ENCODE measurements at regions not wholly inside any gene's neighbourhood (a gene's known extent, or its start where the extent isn't known, plus 50 kb on each side); places are given as distances from the start of the nearest gene placed in this dataset.

- ChIA-PET POLR2A (ENCODE audit: partially characterized antibody) (no interaction called here), CTCF (ENCODE audit: partially characterized antibody) (no interaction called here)
- Histone ChIP-seq H3K27ac (ENCODE audit: low read depth, low read length) (no peak overlapping the region), H3K36me3 (ENCODE audit: insufficient read depth, low read length) (no peaks in the 10 kb centered on the region), H3K4me1 (ENCODE audit: insufficient read depth, low read length) (no peaks in the 10 kb centered on the region), H3K27me3 (ENCODE audit: insufficient read depth, low read length) (no peaks in the 10 kb centered on the region), H3K4me3 (ENCODE audit: low read length in 2 of 2) (no peak overlapping the region), H3K9me3 (ENCODE audit: control insufficient read depth in 1 of 2, low read length in 2 of 2) (no peaks in the 10 kb centered on the region)
- H3K9me3 Mint-ChIP-seq: peaks cover 0 to 23% (median 6%) of the 10 kb centered on the region in 8 donors
- H3K27ac Mint-ChIP-seq: no peak overlapping the region
- no peak for DNase-seq
- intact Hi-C loops (cut with micrococcal nuclease): no loop called here
- H3K4me3 Mint-ChIP-seq: no peak overlapping the region
- H3K36me3 Mint-ChIP-seq: no peaks in the 10 kb centered on the region
- no peaks in the 10 kb centered on the region for H3K27me3 Mint-ChIP-seq
- no peaks in the 10 kb centered on the region for H3K4me1 Mint-ChIP-seq
These were observed 176.2 kb upstream of the CHRM2 start for GRCh38 chr7:136692221-136692620.

DNA sequence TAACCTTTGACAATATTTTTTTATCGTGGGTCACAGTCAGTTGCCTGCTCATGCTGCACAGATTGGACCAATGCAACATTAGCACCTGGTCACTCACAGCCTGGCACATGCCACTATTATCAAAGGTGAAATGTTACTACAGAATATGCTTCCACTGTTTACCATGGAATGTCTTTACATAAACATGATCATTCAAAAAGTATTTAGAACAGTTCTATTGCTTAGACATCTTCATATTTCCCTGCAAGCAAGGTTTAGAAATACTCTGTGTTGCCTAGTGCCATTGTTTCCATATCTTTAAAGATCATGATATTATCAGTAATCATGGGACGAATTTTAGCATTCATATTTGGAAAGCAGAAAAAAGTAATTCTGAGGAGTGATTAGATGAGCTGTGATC, 179.9 kb upstream of the CHRM2 start:
- no peaks in the 10 kb centered on the region for H3K4me1 Mint-ChIP-seq
- ChIA-PET POLR2A (ENCODE audit: partially characterized antibody) (no interaction called here), CTCF (ENCODE audit: partially characterized antibody) (no interaction called here)
- intact Hi-C loops (cut with micrococcal nuclease): no loop called here
- Histone ChIP-seq H3K27ac (ENCODE audit: low read depth, low read length) (no peak overlapping the region), H3K9me3 (ENCODE audit: control insufficient read depth in 1 of 2, low read length in 2 of 2) (no peaks in the 10 kb centered on the region), H3K4me3 (ENCODE audit: low read length in 2 of 2) (no peak overlapping the region), H3K36me3 (ENCODE audit: insufficient read depth, low read length) (no peaks in the 10 kb centered on the region), H3K4me1 (ENCODE audit: insufficient read depth, low read length) (no peaks in the 10 kb centered on the region), H3K27me3 (ENCODE audit: insufficient read depth, low read length) (no peaks in the 10 kb centered on the region)
- H3K36me3 Mint-ChIP-seq: no peaks in the 10 kb centered on the region
- DNase-seq: no peak
- H3K27me3 Mint-ChIP-seq: no peaks in the 10 kb centered on the region
- no peak overlapping the region for H3K4me3 Mint-ChIP-seq
- H3K27ac Mint-ChIP-seq: no peak overlapping the region
- peaks cover 0 to 18% (median 5%) of the 10 kb centered on the region in 8 donors for H3K9me3 Mint-ChIP-seq

DNA sequence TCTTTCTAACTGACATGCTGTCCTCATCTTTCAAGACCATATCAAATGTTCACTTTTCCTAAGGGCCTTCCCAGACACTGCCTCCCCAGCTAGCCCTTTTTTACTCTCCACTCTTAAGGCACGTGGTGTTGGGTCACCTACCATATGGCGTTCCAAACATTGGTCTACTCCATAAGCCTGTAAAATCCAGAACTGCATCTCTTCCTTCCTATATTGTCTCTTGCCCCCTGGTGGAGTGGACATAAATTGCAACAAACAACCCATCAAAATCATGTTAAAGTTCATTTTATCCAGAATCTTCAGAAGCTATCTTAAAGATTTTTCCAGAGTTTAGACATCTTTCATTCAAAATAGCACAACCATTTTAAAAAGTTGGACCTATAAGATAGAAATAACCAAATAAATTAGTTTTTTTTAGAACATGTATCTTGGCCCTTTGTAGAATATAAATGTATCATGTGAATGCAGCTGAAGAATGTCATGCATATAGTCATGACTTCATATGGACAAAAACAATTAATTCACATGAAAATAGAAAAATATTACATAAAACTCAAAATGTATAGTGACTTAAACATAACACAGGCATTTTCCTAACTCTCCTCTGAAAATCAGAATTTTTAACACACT, 180.6 kb upstream of the CHRM2 start:
- no peak overlapping the region for H3K4me3 Mint-ChIP-seq
- Histone ChIP-seq H3K9me3 (ENCODE audit: control insufficient read depth in 1 of 2, low read length in 2 of 2) (no peaks in the 10 kb centered on the region), H3K36me3 (ENCODE audit: insufficient read depth, low read length) (no peaks in the 10 kb centered on the region), H3K27me3 (ENCODE audit: insufficient read depth, low read length) (no peaks in the 10 kb centered on the region), H3K4me3 (ENCODE audit: low read length in 2 of 2) (no peak overlapping the region), H3K4me1 (ENCODE audit: insufficient read depth, low read length) (no peaks in the 10 kb centered on the region), H3K27ac (ENCODE audit: low read depth, low read length) (no peak overlapping the region)
- no peaks in the 10 kb centered on the region for H3K4me1 Mint-ChIP-seq
- H3K36me3 Mint-ChIP-seq: no peaks in the 10 kb centered on the region
- no peaks in the 10 kb centered on the region for H3K27me3 Mint-ChIP-seq
- intact Hi-C loops (cut with micrococcal nuclease): no loop called here
- CTCF ChIA-PET (ENCODE audit: partially characterized antibody): no interaction called here
- no peak overlapping the region for H3K27ac Mint-ChIP-seq
- DNase-seq: no peak
- POLR2A ChIA-PET (ENCODE audit: partially characterized antibody): no interaction called here
- peaks cover 0 to 20% (median 5%) of the 10 kb centered on the region in 8 donors for H3K9me3 Mint-ChIP-seq

DNA sequence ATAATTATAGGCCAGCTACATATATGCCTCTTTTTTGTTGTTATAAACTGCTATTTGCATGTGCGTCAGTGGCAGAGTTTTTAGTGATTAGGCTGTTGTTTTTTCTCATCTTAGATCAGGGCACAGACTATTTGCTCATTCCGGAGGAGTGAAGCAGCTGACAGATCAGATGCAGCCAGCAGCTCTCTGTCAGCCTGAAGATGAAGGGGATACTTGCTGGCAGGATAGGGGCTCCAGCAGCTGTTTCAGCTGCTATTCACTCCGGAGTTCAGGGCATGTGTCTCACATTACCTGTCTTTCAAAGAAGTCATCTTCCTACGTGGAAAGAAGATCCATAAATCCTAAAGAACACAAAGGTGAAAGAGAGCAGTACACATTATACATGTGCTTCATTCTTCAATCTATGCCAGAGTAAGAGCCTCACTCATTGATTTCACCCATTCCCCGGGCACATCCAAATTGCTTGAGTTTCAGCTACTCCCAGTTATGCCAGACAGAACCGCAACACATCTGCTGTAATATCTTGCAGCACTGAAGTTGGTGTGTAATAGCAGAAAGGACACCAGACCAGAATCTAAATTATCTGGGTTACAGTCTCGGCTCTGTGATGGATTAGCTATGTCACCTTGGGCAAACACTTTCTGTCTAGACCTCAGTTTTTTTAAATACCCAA, 182.8 kb upstream of the CHRM2 start:
- ChIA-PET CTCF (ENCODE audit: partially characterized antibody) (no interaction called here), POLR2A (ENCODE audit: partially characterized antibody) (no interaction called here)
- Histone ChIP-seq H3K9me3 (ENCODE audit: control insufficient read depth in 1 of 2, low read length in 2 of 2) (no peaks in the 10 kb centered on the region), H3K36me3 (ENCODE audit: insufficient read depth, low read length) (no peaks in the 10 kb centered on the region), H3K4me1 (ENCODE audit: insufficient read depth, low read length) (no peaks in the 10 kb centered on the region), H3K4me3 (ENCODE audit: low read length in 2 of 2) (no peak overlapping the region), H3K27ac (ENCODE audit: low read depth, low read length) (no peak overlapping the region), H3K27me3 (ENCODE audit: insufficient read depth, low read length) (no peaks in the 10 kb centered on the region)
- Mint-ChIP-seq H3K4me1 (no peaks in the 10 kb centered on the region), H3K4me3 (no peak overlapping the region), H3K27me3 (no peaks in the 10 kb centered on the region), H3K36me3 (no peaks in the 10 kb centered on the region), H3K27ac (no peak overlapping the region), H3K9me3 (peaks cover 0 to 21% (median 5%) of the 10 kb centered on the region in 8 donors)
- DNase-seq: no peak
- intact Hi-C loops (cut with micrococcal nuclease): no loop called here

- no peak for DNase-seq
- H3K27me3 Mint-ChIP-seq: no peaks in the 10 kb centered on the region
- H3K4me3 Mint-ChIP-seq: no peak overlapping the region
- no peaks in the 10 kb centered on the region for H3K27me3 ChIP-seq (ENCODE audit: insufficient read depth, low read length)
- H3K36me3 Mint-ChIP-seq: peaks cover 0 to 2% of the 10 kb centered on the region in 2 donors
- peaks cover 3 to 43% (median 23%) of the 10 kb centered on the region in 8 donors for H3K9me3 Mint-ChIP-seq
- intact Hi-C loops (cut with micrococcal nuclease): no loop called here
- H3K27ac ChIP-seq (ENCODE audit: low read depth, low read length): no peak overlapping the region
- no peaks in the 10 kb centered on the region for H3K9me3 ChIP-seq (ENCODE audit: control insufficient read depth in 1 of 2, low read length in 2 of 2)
- H3K36me3 ChIP-seq (ENCODE audit: insufficient read depth, low read length): no peaks in the 10 kb centered on the region
- H3K4me1 ChIP-seq (ENCODE audit: insufficient read depth, low read length): no peaks in the 10 kb centered on the region
- POLR2A ChIA-PET (ENCODE audit: partially characterized antibody): no interaction called here
- H3K4me3 ChIP-seq (ENCODE audit: low read length in 2 of 2): no peak overlapping the region
- H3K4me1 Mint-ChIP-seq: no peaks in the 10 kb centered on the region
- CTCF ChIA-PET (ENCODE audit: partially characterized antibody): no interaction called here
- no peak overlapping the region for H3K27ac Mint-ChIP-seq
These were observed 190.7 kb upstream of the CHRM2 start for GRCh38 chr7:136677471-136678365.

DNA sequence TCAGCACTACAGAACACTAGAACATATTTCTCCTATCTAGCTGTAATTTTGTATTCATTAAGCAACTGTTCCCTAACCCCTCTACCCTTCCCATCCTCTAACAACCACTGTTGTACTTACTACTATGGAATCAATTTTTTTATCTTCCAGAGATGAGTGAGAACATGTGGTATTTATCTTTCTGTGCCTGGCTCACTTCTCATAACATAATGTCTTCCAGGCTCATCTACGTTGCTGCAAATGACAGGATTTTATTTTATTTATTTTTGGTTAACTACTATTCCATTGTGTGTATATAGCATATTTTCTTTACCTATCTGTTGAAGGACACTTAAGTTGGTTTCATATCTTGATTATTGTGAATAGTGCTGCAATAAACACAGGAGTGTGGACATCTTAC, 200.9 kb upstream of the CHRM2 start:
- Histone ChIP-seq H3K4me1 (ENCODE audit: insufficient read depth, low read length) (no peaks in the 10 kb centered on the region), H3K27me3 (ENCODE audit: insufficient read depth, low read length) (no peaks in the 10 kb centered on the region), H3K4me3 (ENCODE audit: low read length in 2 of 2) (no peak overlapping the region), H3K27ac (ENCODE audit: low read depth, low read length) (no peak overlapping the region), H3K9me3 (ENCODE audit: control insufficient read depth in 1 of 2, low read length in 2 of 2) (no peaks in the 10 kb centered on the region), H3K36me3 (ENCODE audit: insufficient read depth, low read length) (no peaks in the 10 kb centered on the region)
- H3K9me3 Mint-ChIP-seq: peaks cover 0 to 20% (median 12%) of the 10 kb centered on the region in 8 donors
- no peaks in the 10 kb centered on the region for H3K36me3 Mint-ChIP-seq
- no peak for DNase-seq
- no peaks in the 10 kb centered on the region for H3K27me3 Mint-ChIP-seq
- no peak overlapping the region for H3K4me3 Mint-ChIP-seq
- CTCF ChIA-PET (ENCODE audit: partially characterized antibody): no interaction called here
- H3K27ac Mint-ChIP-seq: no peak overlapping the region
- intact Hi-C loops (cut with micrococcal nuclease): no loop called here
- H3K4me1 Mint-ChIP-seq: no peaks in the 10 kb centered on the region
- POLR2A ChIA-PET (ENCODE audit: partially characterized antibody): no interaction called here

- H3K36me3 ChIP-seq (ENCODE audit: insufficient read depth, low read length): no peaks in the 10 kb centered on the region
- Mint-ChIP-seq H3K4me1 (no peaks in the 10 kb centered on the region), H3K4me3 (no peak overlapping the region), H3K27ac (no peak overlapping the region), H3K9me3 (peaks cover 0 to 8% (median 6%) of the 10 kb centered on the region in 8 donors), H3K27me3 (no peaks in the 10 kb centered on the region), H3K36me3 (no peaks in the 10 kb centered on the region)
- no peaks in the 10 kb centered on the region for H3K27me3 ChIP-seq (ENCODE audit: insufficient read depth, low read length)
- H3K4me3 ChIP-seq (ENCODE audit: low read length in 2 of 2): no peak overlapping the region
- intact Hi-C loops (cut with micrococcal nuclease): no loop called here
- POLR2A ChIA-PET (ENCODE audit: partially characterized antibody): no interaction called here
- H3K27ac ChIP-seq (ENCODE audit: low read depth, low read length): no peak overlapping the region
- no peak for DNase-seq
- H3K9me3 ChIP-seq (ENCODE audit: control insufficient read depth in 1 of 2, low read length in 2 of 2): no peaks in the 10 kb centered on the region
- CTCF ChIA-PET (ENCODE audit: partially characterized antibody): no interaction called here
- no peaks in the 10 kb centered on the region for H3K4me1 ChIP-seq (ENCODE audit: insufficient read depth, low read length)
These were observed 202.5 kb upstream of the CHRM2 start for GRCh38 chr7:136665878-136666509.

Measured in CD4-positive, alpha-beta memory T cell (primary cell).